ENCODE measurements at regions not wholly inside any gene's neighbourhood (a gene's known extent, or its start where the extent isn't known, plus 50 kb on each side); places are given as distances from the start of the nearest gene placed in this dataset.
"Not testable (repeated sequence)": the region's sequence is repeated elsewhere in the genome, so short reads cannot be mapped to it uniquely, and the experiment has no call there.

DNA sequence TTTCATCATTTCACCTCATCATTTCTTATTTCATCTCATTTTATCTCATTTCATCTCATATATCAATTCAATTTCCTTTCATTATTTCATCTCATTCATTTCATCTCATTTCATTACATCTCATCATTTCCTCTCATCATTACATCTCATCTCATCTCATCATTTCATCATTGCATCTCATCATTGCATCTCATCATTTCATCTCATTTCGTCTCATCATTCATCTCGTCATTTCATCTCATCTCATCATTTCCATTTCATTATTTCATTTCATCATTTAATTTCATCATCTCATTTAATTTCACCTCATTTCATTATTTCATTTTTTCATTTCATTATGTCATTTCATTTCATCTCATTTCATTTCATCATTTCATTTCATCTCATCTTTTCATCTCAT, 168.5 kb upstream of the FAM72C start:
- FAIRE-seq; H3K27ac ChIP-seq (ENCODE audit: low read depth in 1 of 3, low read length in 2 of 3); H3K36me3 ChIP-seq (ENCODE audit: control insufficient read depth in 3 of 3, insufficient read depth in 2 of 3, low read depth in 1 of 3, low read length in 3 of 3); DNase-seq; H3K27me3 ChIP-seq (ENCODE audit: control insufficient read depth in 3 of 3, insufficient read depth in 3 of 3, low read length in 3 of 3); H3K9me3 ChIP-seq (ENCODE audit: control insufficient read depth in 2 of 2, insufficient read depth in 1 of 2, low read depth in 1 of 2, low read length in 1 of 2); H3K4me1 ChIP-seq (ENCODE audit: control insufficient read depth in 3 of 3, insufficient read depth in 2 of 3, low read depth in 1 of 3, low read length in 2 of 3); H3K4me3 ChIP-seq (ENCODE audit: low read depth in 1 of 3, low read length in 3 of 3): not testable (repeated sequence)
- 100% methylated on average over 2 of the region's 2 CpGs; no CpG with 5 or more reads in 2 of the 3 donors for WGBS, 3 donors

DNA sequence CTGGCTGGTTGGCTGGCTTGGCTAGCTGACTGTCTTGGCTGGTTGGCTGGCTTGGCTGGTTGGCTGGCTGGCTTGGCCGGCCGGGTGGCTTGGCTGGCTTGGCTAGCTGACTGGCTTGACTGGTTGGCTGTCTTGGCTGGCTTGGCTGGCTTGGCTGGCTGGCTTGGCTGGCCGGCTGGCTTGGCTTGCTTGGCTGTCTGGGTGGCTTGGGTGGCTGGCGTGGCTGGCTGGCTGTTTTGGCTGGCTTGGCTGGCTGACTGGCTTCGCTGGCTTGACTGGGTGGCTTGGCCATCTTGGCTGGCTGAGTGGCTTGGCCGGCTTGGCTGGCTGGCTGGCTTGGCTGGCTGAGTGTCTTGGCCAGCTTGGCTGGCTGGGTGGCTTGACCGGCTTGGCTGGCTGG, 133.2 kb upstream of the FAM72C start:
- WGBS, 3 donors, result 47 to 58% (median 54%) methylated on average over 3 of the region's 7 CpGs
- H3K9me3 ChIP-seq (ENCODE audit: control insufficient read depth in 2 of 2, insufficient read depth in 1 of 2, low read depth in 1 of 2, low read length in 1 of 2), result peaks cover 4 to 28% of the 10 kb centered on the region in 2 donors
- not testable (repeated sequence) for H3K4me3 ChIP-seq (ENCODE audit: low read depth in 1 of 3, low read length in 3 of 3); DNase-seq; H3K27me3 ChIP-seq (ENCODE audit: control insufficient read depth in 3 of 3, insufficient read depth in 3 of 3, low read length in 3 of 3); H3K27ac ChIP-seq (ENCODE audit: low read depth in 1 of 3, low read length in 2 of 3); H3K36me3 ChIP-seq (ENCODE audit: control insufficient read depth in 3 of 3, insufficient read depth in 2 of 3, low read depth in 1 of 3, low read length in 3 of 3); FAIRE-seq; H3K4me1 ChIP-seq (ENCODE audit: control insufficient read depth in 3 of 3, insufficient read depth in 2 of 3, low read depth in 1 of 3, low read length in 2 of 3)

DNA sequence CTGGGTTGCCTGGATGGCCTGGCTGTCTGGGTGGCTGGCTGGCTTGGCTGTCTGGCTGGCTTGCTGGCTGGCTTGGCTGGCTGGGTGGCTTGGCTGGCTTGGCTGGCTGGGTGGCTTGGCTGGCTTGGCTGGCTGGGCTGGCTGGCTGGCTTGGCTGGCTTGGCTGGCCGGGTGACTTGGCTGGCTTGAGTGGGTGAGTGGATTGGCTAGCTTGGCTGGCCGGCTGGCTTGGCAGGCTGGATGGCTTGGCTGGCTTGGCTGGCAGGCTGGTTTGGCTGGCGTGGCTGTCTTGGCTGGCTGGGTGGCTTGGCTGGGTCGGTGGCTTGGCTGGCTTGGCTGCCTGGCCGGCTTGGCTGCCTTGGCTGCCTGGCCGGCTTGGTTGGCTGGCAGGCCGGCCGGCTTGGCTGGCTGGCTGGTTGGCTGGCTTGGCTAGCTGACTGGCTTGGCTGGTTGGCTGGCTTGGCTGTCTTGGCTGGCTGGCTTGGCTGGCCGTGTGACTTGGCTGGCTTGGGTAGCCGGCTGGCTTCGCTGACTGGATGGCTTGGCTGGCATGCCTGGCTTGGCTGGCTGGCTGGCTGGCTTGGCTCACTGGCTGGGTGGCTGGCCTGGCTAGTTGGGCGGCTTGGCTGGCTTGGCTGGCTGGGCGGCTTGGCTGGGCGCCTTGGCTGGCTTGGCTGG, 132.4 kb upstream of the FAM72C start:
- H3K27me3 ChIP-seq (ENCODE audit: control insufficient read depth in 3 of 3, insufficient read depth in 3 of 3, low read length in 3 of 3); H3K27ac ChIP-seq (ENCODE audit: low read depth in 1 of 3, low read length in 2 of 3); H3K36me3 ChIP-seq (ENCODE audit: control insufficient read depth in 3 of 3, insufficient read depth in 2 of 3, low read depth in 1 of 3, low read length in 3 of 3); H3K4me1 ChIP-seq (ENCODE audit: control insufficient read depth in 3 of 3, insufficient read depth in 2 of 3, low read depth in 1 of 3, low read length in 2 of 3); FAIRE-seq; H3K4me3 ChIP-seq (ENCODE audit: low read depth in 1 of 3, low read length in 3 of 3): not testable (repeated sequence)
- peak; percentile 5 to 16 for DNase-seq
- peaks cover 4 to 28% of the 10 kb centered on the region in 2 donors for H3K9me3 ChIP-seq (ENCODE audit: control insufficient read depth in 2 of 2, insufficient read depth in 1 of 2, low read depth in 1 of 2, low read length in 1 of 2)
- WGBS, 3 donors, result 88 to 90% (median 88%) methylated on average over 14 of the region's 14 CpGs

DNA sequence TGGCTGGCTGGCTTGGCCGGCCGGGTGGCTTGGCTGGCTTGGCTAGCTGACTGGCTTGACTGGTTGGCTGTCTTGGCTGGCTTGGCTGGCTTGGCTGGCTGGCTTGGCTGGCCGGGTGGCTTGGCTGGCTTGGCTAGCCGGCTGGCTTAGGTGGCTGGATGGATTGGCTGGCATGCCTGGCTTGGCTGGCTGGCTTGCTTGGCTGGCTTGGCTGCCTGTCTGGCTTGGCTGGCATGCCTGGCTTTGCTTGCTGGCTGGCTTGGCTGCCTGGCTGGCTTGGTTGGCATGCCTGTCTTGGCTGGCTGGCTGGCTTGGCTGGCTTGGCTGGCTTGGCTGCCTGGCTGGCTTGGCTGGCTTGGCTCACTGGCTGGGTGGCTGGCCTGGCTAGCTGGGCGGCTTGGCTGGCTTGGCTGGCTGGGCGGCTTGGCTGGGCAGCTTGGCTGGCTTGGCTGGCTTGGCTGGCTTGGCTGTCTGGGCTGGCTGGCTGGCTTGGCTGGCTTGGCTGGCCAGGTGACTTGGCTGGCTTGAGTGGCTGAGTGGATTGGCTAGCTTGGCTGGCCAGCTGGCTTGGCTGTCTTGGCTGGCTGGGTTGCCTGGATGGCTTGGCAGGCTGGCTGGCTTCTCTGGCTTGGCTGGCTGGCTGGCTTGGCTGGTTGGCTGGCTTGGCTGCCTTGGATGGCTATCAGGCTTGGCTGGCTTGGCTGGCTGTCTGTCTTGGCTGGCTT, 131.5 kb upstream of the FAM72C start:
- H3K36me3 ChIP-seq (ENCODE audit: control insufficient read depth in 3 of 3, insufficient read depth in 2 of 3, low read depth in 1 of 3, low read length in 3 of 3); H3K27me3 ChIP-seq (ENCODE audit: control insufficient read depth in 3 of 3, insufficient read depth in 3 of 3, low read length in 3 of 3); H3K4me1 ChIP-seq (ENCODE audit: control insufficient read depth in 3 of 3, insufficient read depth in 2 of 3, low read depth in 1 of 3, low read length in 2 of 3); H3K4me3 ChIP-seq (ENCODE audit: low read depth in 1 of 3, low read length in 3 of 3); FAIRE-seq; H3K27ac ChIP-seq (ENCODE audit: low read depth in 1 of 3, low read length in 2 of 3): not testable (repeated sequence)
- WGBS, 3 donors, result 88 to 90% (median 89%) methylated on average over 4 of the region's 6 CpGs
- peak in 1 of 2 donors; percentile 11 for DNase-seq
- H3K9me3 ChIP-seq (ENCODE audit: control insufficient read depth in 2 of 2, insufficient read depth in 1 of 2, low read depth in 1 of 2, low read length in 1 of 2), result peaks cover 4 to 28% of the 10 kb centered on the region in 2 donors

DNA sequence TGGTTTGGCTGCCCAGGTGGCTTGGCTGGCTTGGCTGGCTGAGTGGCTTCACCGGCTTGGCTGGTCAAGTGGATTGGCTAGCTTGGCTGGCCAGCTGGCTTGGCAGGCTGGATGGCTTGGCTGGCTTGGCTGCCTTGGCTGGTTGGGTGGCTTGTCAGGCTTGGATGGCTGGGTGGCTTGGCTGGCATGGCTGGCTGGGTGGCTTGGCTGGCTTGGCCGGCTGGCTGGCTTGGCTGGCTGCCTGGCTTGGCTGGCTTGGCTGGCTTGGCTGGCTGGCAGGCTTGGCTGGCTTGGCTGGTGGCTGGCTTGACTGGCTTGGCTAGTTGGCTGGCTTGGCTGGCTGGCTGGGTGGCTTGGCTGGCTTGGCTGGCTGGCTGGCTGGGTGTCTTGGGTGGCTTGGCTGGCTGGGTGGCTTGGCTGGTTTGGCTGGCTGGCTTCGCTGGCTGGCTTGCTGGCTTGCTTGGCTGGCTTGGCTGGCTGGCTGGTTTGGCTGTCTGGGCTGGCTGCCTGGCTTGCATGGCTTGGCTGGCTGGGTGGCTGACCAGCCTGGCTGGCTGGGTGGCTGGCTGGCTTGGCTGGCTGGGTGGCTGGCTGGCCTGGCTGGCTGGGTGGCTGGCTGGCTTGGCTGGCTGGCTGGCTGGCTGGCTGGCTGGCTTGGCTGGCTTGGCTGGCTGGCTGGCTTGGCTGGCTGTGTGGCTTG, 130.4 kb upstream of the FAM72C start:
- not testable (repeated sequence) for H3K27me3 ChIP-seq (ENCODE audit: control insufficient read depth in 3 of 3, insufficient read depth in 3 of 3, low read length in 3 of 3); DNase-seq; FAIRE-seq; H3K4me3 ChIP-seq (ENCODE audit: low read depth in 1 of 3, low read length in 3 of 3); H3K27ac ChIP-seq (ENCODE audit: low read depth in 1 of 3, low read length in 2 of 3); H3K4me1 ChIP-seq (ENCODE audit: control insufficient read depth in 3 of 3, insufficient read depth in 2 of 3, low read depth in 1 of 3, low read length in 2 of 3); H3K36me3 ChIP-seq (ENCODE audit: control insufficient read depth in 3 of 3, insufficient read depth in 2 of 3, low read depth in 1 of 3, low read length in 3 of 3)
- peaks cover 4 to 28% of the 10 kb centered on the region in 2 donors for H3K9me3 ChIP-seq (ENCODE audit: control insufficient read depth in 2 of 2, insufficient read depth in 1 of 2, low read depth in 1 of 2, low read length in 1 of 2)
- WGBS, 3 donors, result 65 to 77% (median 69%) methylated on average over 3 of the region's 3 CpGs

DNA sequence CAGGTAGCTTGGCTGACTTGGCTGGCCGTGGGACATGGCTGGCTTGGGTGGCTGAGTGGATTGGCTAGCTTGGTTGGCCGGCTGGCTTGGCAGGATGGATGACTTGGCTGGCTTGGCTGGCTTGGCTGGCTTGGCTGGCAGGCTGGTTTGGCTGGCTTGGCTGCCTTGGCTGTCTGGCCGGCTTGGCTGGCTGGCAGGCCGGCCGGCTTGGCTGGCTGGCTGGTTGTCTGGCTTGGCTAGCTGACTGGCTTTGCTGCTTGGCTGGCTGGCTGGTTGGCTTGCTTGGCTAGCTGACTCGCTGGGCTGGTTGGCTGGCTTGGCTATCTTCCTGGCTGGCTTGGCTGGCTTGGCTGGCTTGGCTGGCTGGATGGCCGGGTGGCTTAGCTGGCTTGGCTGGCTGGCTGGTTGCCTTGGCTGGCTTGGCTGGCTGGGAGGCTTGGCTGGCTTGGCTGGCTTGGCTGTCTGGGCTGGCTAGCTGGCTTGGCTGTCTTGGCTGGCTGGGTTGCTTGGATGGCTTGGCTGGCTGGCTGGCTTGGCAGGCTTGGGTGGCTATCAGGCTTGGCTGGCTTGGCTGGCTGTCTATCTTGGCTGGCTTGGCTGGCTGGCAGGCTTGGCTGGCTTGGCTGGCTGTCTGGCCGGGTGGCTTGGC, 129.7 kb upstream of the FAM72C start:
- no peak overlapping the region for H3K27ac ChIP-seq (ENCODE audit: low read depth in 1 of 3, low read length in 2 of 3)
- H3K4me1 ChIP-seq (ENCODE audit: control insufficient read depth in 3 of 3, insufficient read depth in 2 of 3, low read depth in 1 of 3, low read length in 2 of 3), result no peaks in the 10 kb centered on the region
- FAIRE-seq, result no peak
- no peaks in the 10 kb centered on the region for H3K36me3 ChIP-seq (ENCODE audit: control insufficient read depth in 3 of 3, insufficient read depth in 2 of 3, low read depth in 1 of 3, low read length in 3 of 3)
- DNase-seq, result peak; percentile 0 to 1
- WGBS, 3 donors, result 76 to 78% (median 78%) methylated on average over 8 of the region's 8 CpGs
- H3K27me3 ChIP-seq (ENCODE audit: control insufficient read depth in 3 of 3, insufficient read depth in 3 of 3, low read length in 3 of 3), result no peaks in the 10 kb centered on the region
- H3K9me3 ChIP-seq (ENCODE audit: control insufficient read depth in 2 of 2, insufficient read depth in 1 of 2, low read depth in 1 of 2, low read length in 1 of 2), result peaks cover 4 to 28% of the 10 kb centered on the region in 2 donors
- H3K4me3 ChIP-seq (ENCODE audit: low read depth in 1 of 3, low read length in 3 of 3), result no peak overlapping the region

DNA sequence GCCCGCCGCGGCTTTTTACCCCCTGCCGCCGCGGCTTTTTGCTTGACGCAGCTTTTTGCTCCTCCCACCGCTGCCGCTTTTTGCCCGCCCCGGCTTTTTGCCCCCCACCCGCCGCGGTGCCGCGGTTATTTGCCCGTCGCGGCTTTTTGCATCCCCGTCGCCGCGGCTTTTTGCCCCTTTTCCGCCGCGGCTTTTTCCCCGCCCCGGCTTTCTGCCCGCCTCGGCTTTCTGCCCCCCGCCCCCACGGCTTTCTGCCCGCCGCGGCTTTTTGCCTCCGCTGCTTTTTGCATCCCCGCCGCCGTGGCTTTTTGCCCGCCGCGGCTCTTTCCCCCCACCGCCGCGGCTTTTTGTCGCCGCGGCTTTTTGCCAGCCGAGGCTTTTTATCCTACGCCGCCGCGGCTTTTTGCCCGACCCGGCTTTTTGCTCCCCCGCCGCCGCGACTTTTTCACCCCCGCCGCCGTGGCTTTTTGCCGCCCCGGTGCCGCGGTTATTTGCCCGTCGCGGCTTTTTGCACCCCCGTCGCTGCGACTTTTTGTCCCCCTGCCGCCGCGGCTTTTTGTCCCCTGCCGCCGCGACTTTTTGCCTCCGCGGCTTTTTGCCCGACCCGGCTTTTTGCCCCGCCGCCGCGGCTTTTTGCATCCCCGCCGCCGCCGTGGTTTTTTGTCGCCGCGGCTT, 105.5 kb upstream of the FAM72C start:
- DNase-seq, result peak; percentile 1 to 6

DNA sequence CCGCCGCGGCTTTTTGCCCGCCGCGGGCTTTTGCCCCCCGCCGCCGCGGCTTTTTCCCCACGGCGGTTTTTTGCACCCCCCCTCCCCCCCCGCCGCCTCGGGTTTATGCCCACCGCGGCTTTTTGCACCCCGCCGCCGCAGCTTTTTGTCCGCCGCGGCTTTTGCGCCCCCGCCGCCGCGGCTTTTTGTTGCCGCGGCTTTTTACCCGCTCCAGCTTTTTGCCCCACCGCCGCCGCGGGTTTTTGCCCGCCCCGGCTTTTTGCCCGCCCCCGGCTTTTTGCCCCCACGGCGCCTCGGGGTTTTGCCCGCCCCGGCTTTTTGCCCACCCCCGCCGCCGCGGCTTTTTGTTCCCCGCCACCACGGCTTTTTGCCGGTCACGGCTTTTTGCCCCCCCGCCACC, 104.9 kb upstream of the FAM72C start:
- not testable (repeated sequence) for FAIRE-seq; H3K36me3 ChIP-seq (ENCODE audit: control insufficient read depth in 3 of 3, insufficient read depth in 2 of 3, low read depth in 1 of 3, low read length in 3 of 3); H3K27ac ChIP-seq (ENCODE audit: low read depth in 1 of 3, low read length in 2 of 3); DNase-seq; H3K9me3 ChIP-seq (ENCODE audit: control insufficient read depth in 2 of 2, insufficient read depth in 1 of 2, low read depth in 1 of 2, low read length in 1 of 2); H3K4me1 ChIP-seq (ENCODE audit: control insufficient read depth in 3 of 3, insufficient read depth in 2 of 3, low read depth in 1 of 3, low read length in 2 of 3); H3K27me3 ChIP-seq (ENCODE audit: control insufficient read depth in 3 of 3, insufficient read depth in 3 of 3, low read length in 3 of 3)
- WGBS, 3 donors, result 1 to 11% (median 1%) methylated on average over 8 to 52 of the region's 53 CpGs
- peak overlapping the region in 1 of 3 donors; percentile 33 for H3K4me3 ChIP-seq (ENCODE audit: low read depth in 1 of 3, low read length in 3 of 3)

More for the DNA sequence above, 105.5 kb upstream of the FAM72C start:
- H3K4me1 ChIP-seq (ENCODE audit: control insufficient read depth in 3 of 3, insufficient read depth in 2 of 3, low read depth in 1 of 3, low read length in 2 of 3); FAIRE-seq; H3K36me3 ChIP-seq (ENCODE audit: control insufficient read depth in 3 of 3, insufficient read depth in 2 of 3, low read depth in 1 of 3, low read length in 3 of 3); H3K9me3 ChIP-seq (ENCODE audit: control insufficient read depth in 2 of 2, insufficient read depth in 1 of 2, low read depth in 1 of 2, low read length in 1 of 2); H3K27ac ChIP-seq (ENCODE audit: low read depth in 1 of 3, low read length in 2 of 3); H3K27me3 ChIP-seq (ENCODE audit: control insufficient read depth in 3 of 3, insufficient read depth in 3 of 3, low read length in 3 of 3): not testable (repeated sequence)
- H3K4me3 ChIP-seq (ENCODE audit: low read depth in 1 of 3, low read length in 3 of 3), result peak overlapping the region in 2 of 3 donors; percentile 33 to 36
- 0 to 3% (median 1%) methylated on average over 41 to 91 of the region's 93 CpGs for WGBS, 3 donors

Data from small intestine (tissue), 7 donors.